D721Med (cell line): ENCODE measurements at regions not wholly inside any gene's neighbourhood (a gene's known extent, or its start where the extent isn't known, plus 50 kb on each side); places are given as distances from the start of the nearest gene placed in this dataset.

ENCODE experiments used
- DNase-seq: peaks from one replicate; pipeline ENCODE4 v3.0.0; 2011; ENCODE audit warnings: low spot score; ENCODE audit not compliant: insufficient read length
- FAIRE-seq: peaks from 2 replicates; lab custom pipeline; 2011; peaks lifted over from hg19 to GRCh38; lab: Jason Lieb, UNC
- CTCF ChIP-seq: IDR thresholded peaks from 2 replicates; pipeline ENCODE4 v1.5.1; 2012; ENCODE audit warnings: mild to moderate bottlenecking, control low read depth; ENCODE audit not compliant: insufficient read depth; ENCODE audit errors: missing control alignments

DNA sequence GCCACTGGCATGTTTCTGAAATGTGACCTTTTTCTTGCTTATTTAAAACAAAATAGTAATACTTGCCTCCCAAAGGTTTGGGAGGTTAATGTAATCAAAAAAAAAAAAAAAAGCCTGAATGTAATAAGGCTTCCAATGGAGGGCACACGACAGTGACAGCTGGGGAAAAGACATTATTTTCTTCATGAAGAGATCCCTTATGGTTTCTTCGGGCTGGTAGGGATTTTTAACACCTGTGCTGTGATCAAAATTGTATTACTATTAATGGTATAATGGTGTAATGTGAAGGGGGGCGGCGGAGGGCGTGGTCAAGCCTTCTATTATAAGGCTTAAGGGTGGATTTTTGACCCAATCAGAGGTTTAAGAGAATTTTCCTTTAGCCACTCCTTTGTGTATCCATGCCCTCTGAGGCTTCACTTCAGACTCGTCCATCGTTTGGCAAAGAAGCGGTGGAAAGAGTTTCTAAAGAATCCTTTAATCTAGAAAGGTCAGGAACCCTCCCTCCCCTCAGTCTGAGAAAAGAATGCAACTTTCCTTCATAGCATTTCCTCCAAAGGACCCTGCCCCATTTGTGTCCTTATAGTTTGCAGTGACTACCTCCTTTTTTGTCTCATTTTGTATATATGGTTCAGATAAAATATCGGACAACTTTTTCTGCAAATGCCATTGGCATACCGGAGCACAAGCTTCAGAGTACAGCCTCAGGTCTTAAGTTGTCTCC lies 89.5 kb upstream of the CHD2 start:
- TF ChIP-seq CTCF, result no peak
- DNase-seq, result no peak
- no peak for FAIRE-seq

- TF ChIP-seq CTCF, result no peak
- DNase-seq, result no peak
- no peak for FAIRE-seq
These were observed 88.8 kb upstream of the CHD2 start for GRCh38 chr15:92811148-92811913.

- FAIRE-seq (no peak), DNase-seq (no peak)
- TF ChIP-seq CTCF, result no peak
These were observed 87.9 kb upstream of the CHD2 start for GRCh38 chr15:92812271-92812670.

GRCh38 chr15:92813485-92813884 lies 86.6 kb upstream of the CHD2 start:
- no peak for FAIRE-seq
- no peak for DNase-seq
- no peak for TF ChIP-seq CTCF

DNA sequence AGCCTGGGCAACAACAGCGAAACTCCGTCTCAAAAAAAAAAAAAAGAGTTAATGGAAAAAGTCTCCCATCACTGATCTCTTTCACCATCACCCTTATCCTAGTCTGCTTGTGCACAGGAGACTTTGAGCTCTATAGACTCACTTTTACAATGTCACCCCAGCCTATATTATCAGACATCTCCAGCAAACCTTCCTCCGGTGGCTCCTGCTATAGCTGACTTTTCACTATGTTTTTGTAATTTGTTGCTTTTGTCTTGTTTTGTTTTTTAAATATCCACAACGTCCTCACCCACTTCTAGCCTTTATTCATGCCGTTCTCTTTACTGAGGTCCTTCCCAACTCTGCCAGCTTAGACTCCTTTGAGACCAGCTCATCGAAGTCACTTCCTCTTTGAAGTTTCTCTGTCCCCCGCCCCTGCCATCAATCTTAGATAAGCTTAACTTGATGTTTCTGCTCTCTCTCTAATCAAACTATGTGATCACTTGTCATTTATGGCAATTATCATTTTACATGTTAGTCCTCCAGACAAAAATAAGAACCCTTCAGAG lies 82.7 kb upstream of the CHD2 start:
- no peak for FAIRE-seq
- DNase-seq, result no peak

DNA sequence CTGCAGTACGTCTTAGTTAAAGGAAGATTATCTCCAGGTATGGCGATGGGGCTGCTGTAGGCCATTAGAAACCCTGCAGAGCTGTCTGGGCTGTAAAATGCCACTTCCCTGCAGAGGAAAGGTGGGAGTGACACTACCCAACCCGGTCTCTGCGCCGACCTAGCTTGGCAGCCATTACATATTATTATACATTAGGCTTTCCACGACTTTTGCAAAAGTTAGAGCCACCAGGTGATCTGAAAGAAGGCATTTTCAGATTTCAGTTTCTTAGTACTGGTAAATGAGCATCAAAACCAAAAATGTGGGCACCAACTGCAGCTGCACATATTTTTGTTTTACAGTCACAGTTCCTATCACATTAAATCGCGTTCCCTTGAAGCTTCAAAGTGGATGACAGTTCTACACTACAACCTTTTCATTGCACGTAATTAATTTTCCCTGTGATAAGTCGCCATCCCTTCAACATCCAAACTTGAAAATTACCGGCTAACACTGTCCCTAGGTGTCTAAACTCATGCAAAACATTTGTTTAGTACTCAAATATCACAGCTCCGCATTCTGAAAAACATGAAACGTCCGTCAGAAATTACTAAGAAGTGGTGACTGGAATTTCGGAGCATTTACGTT lies 81.4 kb upstream of the CHD2 start:
- DNase-seq, result no peak
- no peak for FAIRE-seq
- no peak for TF ChIP-seq CTCF

More for the DNA sequence above, 82.7 kb upstream of the CHD2 start:
- TF ChIP-seq CTCF, result no peak
